Activated naive CD8-positive, alpha-beta T cell treated with anti-CD3 and anti-CD28 coated beads, Interleukin-2, amount 50 U/mL, for 24 hours (primary cell): ENCODE measurements at regions not wholly inside any gene's neighbourhood (a gene's known extent, or its start where the extent isn't known, plus 50 kb on each side); places are given as distances from the start of the nearest gene placed in this dataset.
"Not testable (repeated sequence)": the region's sequence is repeated elsewhere in the genome, so short reads cannot be mapped to it uniquely, and the experiment has no call there.

Experiments used
- ATAC-seq: fragments of 150-1000 bp; cut with Tn5 transposase; one replicate; pipeline ENCODE4 v1.10.0; 2021
- DNase-seq: peaks from one replicate; pipeline ENCODE4 v3.0.0; 2021
- H3K27ac Mint-ChIP-seq: one replicate; pipeline ENCODE4 v1.8.0; 2021; ENCODE audit warnings: mild to moderate bottlenecking, mixed read lengths
- H3K27me3 Mint-ChIP-seq: one replicate; pipeline ENCODE4 v1.8.0; 2021; ENCODE audit warnings: mixed read lengths
- H3K36me3 Mint-ChIP-seq: one replicate; pipeline ENCODE4 v1.8.0; 2021; ENCODE audit warnings: low read depth, mixed read lengths
- H3K4me1 Mint-ChIP-seq: one replicate; pipeline ENCODE4 v1.8.0; 2021; ENCODE audit warnings: mixed read lengths
- H3K4me3 Mint-ChIP-seq: one replicate; pipeline ENCODE4 v1.8.0; 2021; ENCODE audit warnings: mild to moderate bottlenecking, moderate library complexity, mixed read lengths
- H3K9me3 Mint-ChIP-seq: one replicate; pipeline ENCODE4 v1.8.0; 2021; ENCODE audit warnings: mixed read lengths

- Mint-ChIP-seq H3K4me3 (no peak overlapping the region), H3K9me3 (no peaks in the 10 kb centered on the region), H3K36me3 (no peaks in the 10 kb centered on the region), H3K27me3 (no peaks in the 10 kb centered on the region), H3K27ac (no peak overlapping the region), H3K4me1 (no peaks in the 10 kb centered on the region)
- DNase-seq (no peak), ATAC-seq (no peak)
Measured at GRCh38 chr4:126633306-126633705, 999.5 kb upstream of the INTU start.

GRCh38 chr4:126637706-126638105 is 995.1 kb upstream of the INTU start:
- Mint-ChIP-seq H3K27me3 (no peaks in the 10 kb centered on the region), H3K27ac (no peak overlapping the region), H3K4me3 (no peak overlapping the region), H3K4me1 (no peaks in the 10 kb centered on the region), H3K9me3 (peaks cover 8% of the 10 kb centered on the region), H3K36me3 (no peaks in the 10 kb centered on the region)
- ATAC-seq: no peak
- no peak for DNase-seq

- ATAC-seq: no peak
- H3K27me3 Mint-ChIP-seq: no peaks in the 10 kb centered on the region
- H3K4me1 Mint-ChIP-seq: no peaks in the 10 kb centered on the region
- H3K4me3 Mint-ChIP-seq: no peak overlapping the region
- no peak overlapping the region for H3K27ac Mint-ChIP-seq
- no peaks in the 10 kb centered on the region for H3K9me3 Mint-ChIP-seq
- H3K36me3 Mint-ChIP-seq: no peaks in the 10 kb centered on the region
- no peak for DNase-seq
Measured at GRCh38 chr4:126647320-126647719, 985.4 kb upstream of the INTU start.

GRCh38 chr4:126647756-126648397 is 984.9 kb upstream of the INTU start:
- no peaks in the 10 kb centered on the region for H3K36me3 Mint-ChIP-seq
- no peaks in the 10 kb centered on the region for H3K27me3 Mint-ChIP-seq
- H3K9me3 Mint-ChIP-seq: no peaks in the 10 kb centered on the region
- H3K4me1 Mint-ChIP-seq: no peaks in the 10 kb centered on the region
- no peak overlapping the region for H3K27ac Mint-ChIP-seq
- no peak overlapping the region for H3K4me3 Mint-ChIP-seq
- DNase-seq (no peak), ATAC-seq (no peak)

GRCh38 chr4:126658411-126658810 is 974.3 kb upstream of the INTU start:
- Mint-ChIP-seq H3K4me3 (no peak overlapping the region), H3K9me3 (no peaks in the 10 kb centered on the region), H3K27ac (no peak overlapping the region), H3K4me1 (no peaks in the 10 kb centered on the region), H3K27me3 (no peaks in the 10 kb centered on the region), H3K36me3 (no peaks in the 10 kb centered on the region)
- DNase-seq: no peak
- no peak for ATAC-seq

GRCh38 chr4:126661194-126661593 is 971.6 kb upstream of the INTU start:
- no peak for DNase-seq
- Mint-ChIP-seq H3K4me3 (no peak overlapping the region), H3K27me3 (no peaks in the 10 kb centered on the region), H3K4me1 (no peaks in the 10 kb centered on the region), H3K9me3 (no peaks in the 10 kb centered on the region), H3K36me3 (no peaks in the 10 kb centered on the region), H3K27ac (no peak overlapping the region)
- no peak for ATAC-seq

GRCh38 chr4:126664839-126665238 is 967.9 kb upstream of the INTU start:
- no peaks in the 10 kb centered on the region for H3K36me3 Mint-ChIP-seq
- H3K27me3 Mint-ChIP-seq: no peaks in the 10 kb centered on the region
- H3K27ac Mint-ChIP-seq: no peak overlapping the region
- H3K4me3 Mint-ChIP-seq: no peak overlapping the region
- no peaks in the 10 kb centered on the region for H3K4me1 Mint-ChIP-seq
- DNase-seq (no peak), ATAC-seq (no peak)
- no peaks in the 10 kb centered on the region for H3K9me3 Mint-ChIP-seq

- not testable (repeated sequence) for DNase-seq, H3K4me3 Mint-ChIP-seq, H3K27ac Mint-ChIP-seq, H3K27me3 Mint-ChIP-seq, H3K4me1 Mint-ChIP-seq, H3K9me3 Mint-ChIP-seq, ATAC-seq, H3K36me3 Mint-ChIP-seq
Measured at GRCh38 chr4:126670038-126670437, 962.7 kb upstream of the INTU start.

GRCh38 chr4:126678618-126679017 is 954.1 kb upstream of the INTU start:
- DNase-seq (no peak), ATAC-seq (no peak)
- Mint-ChIP-seq H3K36me3 (no peaks in the 10 kb centered on the region), H3K4me1 (no peaks in the 10 kb centered on the region), H3K4me3 (no peak overlapping the region), H3K27ac (no peak overlapping the region), H3K9me3 (no peaks in the 10 kb centered on the region), H3K27me3 (no peaks in the 10 kb centered on the region)

GRCh38 chr4:126679303-126679702 is 953.5 kb upstream of the INTU start:
- no peaks in the 10 kb centered on the region for H3K4me1 Mint-ChIP-seq
- H3K9me3 Mint-ChIP-seq: peaks cover 5% of the 10 kb centered on the region
- no peak overlapping the region for H3K27ac Mint-ChIP-seq
- ATAC-seq (no peak), DNase-seq (no peak)
- H3K36me3 Mint-ChIP-seq: no peaks in the 10 kb centered on the region
- no peaks in the 10 kb centered on the region for H3K27me3 Mint-ChIP-seq
- H3K4me3 Mint-ChIP-seq: no peak overlapping the region

- Mint-ChIP-seq H3K4me3 (no peak overlapping the region), H3K27ac (no peak overlapping the region), H3K9me3 (peaks cover 5% of the 10 kb centered on the region), H3K27me3 (no peaks in the 10 kb centered on the region), H3K36me3 (no peaks in the 10 kb centered on the region), H3K4me1 (no peaks in the 10 kb centered on the region)
- no peak for DNase-seq
- ATAC-seq: no peak
Measured at GRCh38 chr4:126682250-126682649, 950.5 kb upstream of the INTU start.

GRCh38 chr4:126686491-126686890 is 946.3 kb upstream of the INTU start:
- ATAC-seq (no peak), DNase-seq (no peak)
- H3K4me1 Mint-ChIP-seq: no peaks in the 10 kb centered on the region
- H3K9me3 Mint-ChIP-seq: peaks cover 6% of the 10 kb centered on the region
- no peak overlapping the region for H3K4me3 Mint-ChIP-seq
- H3K27ac Mint-ChIP-seq: no peak overlapping the region
- H3K36me3 Mint-ChIP-seq: no peaks in the 10 kb centered on the region
- H3K27me3 Mint-ChIP-seq: no peaks in the 10 kb centered on the region

- no peaks in the 10 kb centered on the region for H3K36me3 Mint-ChIP-seq
- no peak overlapping the region for H3K27ac Mint-ChIP-seq
- H3K4me3 Mint-ChIP-seq: no peak overlapping the region
- H3K27me3 Mint-ChIP-seq: no peaks in the 10 kb centered on the region
- H3K9me3 Mint-ChIP-seq: peaks cover 10% of the 10 kb centered on the region
- no peak for ATAC-seq
- H3K4me1 Mint-ChIP-seq: no peaks in the 10 kb centered on the region
- no peak for DNase-seq
Measured at GRCh38 chr4:126687655-126688358, 945.0 kb upstream of the INTU start.

- no peaks in the 10 kb centered on the region for H3K27me3 Mint-ChIP-seq
- H3K27ac Mint-ChIP-seq: no peak overlapping the region
- ATAC-seq (no peak), DNase-seq (no peak)
- H3K4me1 Mint-ChIP-seq: no peaks in the 10 kb centered on the region
- peaks cover 5% of the 10 kb centered on the region for H3K9me3 Mint-ChIP-seq
- no peak overlapping the region for H3K4me3 Mint-ChIP-seq
- H3K36me3 Mint-ChIP-seq: no peaks in the 10 kb centered on the region
Measured at GRCh38 chr4:126691797-126692196, 941.0 kb upstream of the INTU start.

GRCh38 chr4:126697748-126698147 is 935.0 kb upstream of the INTU start:
- no peak for ATAC-seq
- Mint-ChIP-seq H3K9me3 (peaks cover 6% of the 10 kb centered on the region), H3K27ac (no peak overlapping the region), H3K4me1 (no peaks in the 10 kb centered on the region), H3K27me3 (no peaks in the 10 kb centered on the region), H3K36me3 (no peaks in the 10 kb centered on the region), H3K4me3 (no peak overlapping the region)
- DNase-seq: no peak
